ENCODE measurements at regions not wholly inside any gene's neighbourhood (a gene's known extent, or its start where the extent isn't known, plus 50 kb on each side); places are given as distances from the start of the nearest gene placed in this dataset.
"Not testable (repeated sequence)": the region's sequence is repeated elsewhere in the genome, so short reads cannot be mapped to it uniquely, and the experiment has no call there.

DNA sequence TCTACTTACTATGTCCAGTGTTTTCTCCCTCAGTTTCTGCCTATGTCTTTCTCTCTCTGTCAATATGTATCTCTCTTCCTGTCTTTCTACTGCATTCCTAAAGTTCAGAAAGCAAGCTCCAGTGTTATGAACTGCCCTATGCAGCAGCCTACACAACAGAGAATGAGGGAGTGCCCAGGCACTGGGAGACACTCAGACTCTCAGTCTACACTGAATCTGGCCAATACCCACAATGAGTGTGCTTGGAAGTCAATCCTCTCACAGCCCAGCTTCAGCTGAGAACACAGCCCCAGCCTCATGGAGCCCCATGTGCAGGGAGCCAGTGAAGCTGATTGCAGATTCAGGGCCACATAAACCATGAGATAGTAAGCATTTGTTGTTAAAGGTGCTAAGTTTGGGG is 128.7 kb downstream of the ALG10 start:
- no peak overlapping the region for H3K27ac ChIP-seq (ENCODE audit: low read length)
- no peaks in the 10 kb centered on the region for H3K36me3 ChIP-seq (ENCODE audit: control insufficient read depth, insufficient read depth, low read length)
- Mint-ChIP-seq H3K27ac (no peak overlapping the region), H3K4me3 (no peak overlapping the region), H3K36me3 (no peaks in the 10 kb centered on the region), H3K4me1 (no peaks in the 10 kb centered on the region), H3K27me3 (ENCODE audit: low read depth in 2 of 2) (no peaks in the 10 kb centered on the region), H3K9me3 (no peaks in the 10 kb centered on the region)
- H3K9me3 ChIP-seq (ENCODE audit: control insufficient read depth, insufficient read depth, low read length): no peaks in the 10 kb centered on the region
- H3K4me3 ChIP-seq (ENCODE audit: low read length): no peak overlapping the region
- ATAC-seq (peak in 1 of 3 donors; percentile 10), DNase-seq (no peak)
- TF ChIP-seq CTCF (IDR thresholded peaks at IDR 0.05): no peak
- intact Hi-C loops (cut with micrococcal nuclease): no loop called here
- no peaks in the 10 kb centered on the region for H3K4me1 ChIP-seq (ENCODE audit: control insufficient read depth, insufficient read depth, low read length)
- H3K27me3 ChIP-seq (ENCODE audit: control insufficient read depth, insufficient read depth, low read length): no peaks in the 10 kb centered on the region

DNA sequence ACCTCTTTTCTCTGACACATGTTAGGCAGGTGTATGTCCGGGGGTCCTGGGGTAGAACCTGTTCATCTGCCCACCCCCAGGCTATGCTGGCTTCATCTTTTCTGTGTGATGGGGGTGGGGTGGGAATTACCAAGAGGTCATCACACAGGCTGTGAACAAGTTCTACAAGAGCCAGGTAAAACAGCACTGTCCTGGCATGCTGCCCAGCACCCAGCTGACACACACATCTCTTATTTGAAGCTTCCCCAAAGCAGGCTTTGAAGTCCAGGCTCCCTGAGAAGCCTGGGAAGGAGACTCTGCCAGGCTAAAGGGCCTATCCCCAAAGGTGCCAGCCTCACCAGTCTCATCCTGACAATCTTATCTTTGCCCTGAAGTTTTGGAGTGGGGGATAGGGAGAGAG is 141.1 kb downstream of the ALG10 start:
- H3K9me3 ChIP-seq (ENCODE audit: control insufficient read depth, insufficient read depth, low read length): no peaks in the 10 kb centered on the region
- no peak overlapping the region for H3K27ac ChIP-seq (ENCODE audit: low read length)
- intact Hi-C loops (cut with micrococcal nuclease): no loop called here
- ATAC-seq: no peak
- Mint-ChIP-seq H3K27me3 (ENCODE audit: low read depth in 2 of 2) (no peaks in the 10 kb centered on the region), H3K4me1 (no peaks in the 10 kb centered on the region), H3K36me3 (no peaks in the 10 kb centered on the region), H3K4me3 (no peak overlapping the region), H3K27ac (no peak overlapping the region), H3K9me3 (no peaks in the 10 kb centered on the region)
- TF ChIP-seq CTCF (IDR thresholded peaks at IDR 0.05): no peak
- no peaks in the 10 kb centered on the region for H3K27me3 ChIP-seq (ENCODE audit: control insufficient read depth, insufficient read depth, low read length)
- no peak overlapping the region for H3K4me3 ChIP-seq (ENCODE audit: low read length)
- WGBS (ENCODE audit: insufficient coverage): 82% methylated on average over 1 of the region's 1 CpG
- no peaks in the 10 kb centered on the region for H3K36me3 ChIP-seq (ENCODE audit: control insufficient read depth, insufficient read depth, low read length)
- no peak for DNase-seq
- H3K4me1 ChIP-seq (ENCODE audit: control insufficient read depth, insufficient read depth, low read length): no peaks in the 10 kb centered on the region

GRCh38 chr12:34166427-34167060 is 144.2 kb downstream of the ALG10 start:
- Mint-ChIP-seq H3K27me3 (ENCODE audit: low read depth in 2 of 2) (no peaks in the 10 kb centered on the region), H3K4me3 (no peak overlapping the region), H3K9me3 (no peaks in the 10 kb centered on the region), H3K27ac (no peak overlapping the region), H3K36me3 (no peaks in the 10 kb centered on the region), H3K4me1 (no peaks in the 10 kb centered on the region)
- DNase-seq: no peak
- TF ChIP-seq CTCF (IDR thresholded peaks at IDR 0.05): no peak
- no peak for ATAC-seq
- no peaks in the 10 kb centered on the region for H3K27me3 ChIP-seq (ENCODE audit: control insufficient read depth, insufficient read depth, low read length)
- 95% methylated on average over 41 of the region's 41 CpGs for WGBS (ENCODE audit: insufficient coverage)
- intact Hi-C loops (cut with micrococcal nuclease): no loop called here
- no peak overlapping the region for H3K27ac ChIP-seq (ENCODE audit: low read length)
- H3K4me3 ChIP-seq (ENCODE audit: low read length): no peak overlapping the region
- H3K36me3 ChIP-seq (ENCODE audit: control insufficient read depth, insufficient read depth, low read length): no peaks in the 10 kb centered on the region
- no peaks in the 10 kb centered on the region for H3K4me1 ChIP-seq (ENCODE audit: control insufficient read depth, insufficient read depth, low read length)
- no peaks in the 10 kb centered on the region for H3K9me3 ChIP-seq (ENCODE audit: control insufficient read depth, insufficient read depth, low read length)

GRCh38 chr12:34168507-34168906 is 146.2 kb downstream of the ALG10 start:
- H3K4me3 Mint-ChIP-seq; H3K36me3 ChIP-seq (ENCODE audit: control insufficient read depth, insufficient read depth, low read length); H3K27ac Mint-ChIP-seq; H3K9me3 Mint-ChIP-seq; H3K27me3 ChIP-seq (ENCODE audit: control insufficient read depth, insufficient read depth, low read length); intact Hi-C loops (cut with micrococcal nuclease); H3K9me3 ChIP-seq (ENCODE audit: control insufficient read depth, insufficient read depth, low read length); H3K36me3 Mint-ChIP-seq; DNase-seq; H3K27ac ChIP-seq (ENCODE audit: low read length); ATAC-seq; H3K4me3 ChIP-seq (ENCODE audit: low read length); H3K27me3 Mint-ChIP-seq (ENCODE audit: low read depth in 2 of 2); H3K4me1 Mint-ChIP-seq; H3K4me1 ChIP-seq (ENCODE audit: control insufficient read depth, insufficient read depth, low read length): not testable (repeated sequence)
- 80% methylated on average over 1 of the region's 1 CpG for WGBS (ENCODE audit: insufficient coverage)
